GM19395 (cell line): ENCODE measurements at regions not wholly inside any gene's neighbourhood (a gene's known extent, or its start where the extent isn't known, plus 50 kb on each side); places are given as distances from the start of the nearest gene placed in this dataset.

Source experiments
- ATAC-seq: cut with Tn5 transposase; IDR thresholded peaks from one replicate; pipeline ENCODE4 v1.9.1; 2021; ENCODE audit warnings: mild to moderate bottlenecking, moderate library complexity; ENCODE audit not compliant: unreplicated experiment

- ATAC-seq, result no peak
Observed at GRCh38 chr12:4056910-4057845, 184.0 kb upstream of the PARP11 start.

GRCh38 chr12:4054630-4055029 is 181.4 kb upstream of the PARP11 start:
- ATAC-seq, result no peak

GRCh38 chr12:4052691-4053090 is 179.5 kb upstream of the PARP11 start:
- ATAC-seq, result no peak

GRCh38 chr12:4051596-4051995 is 178.4 kb upstream of the PARP11 start:
- no peak for ATAC-seq

- no peak for ATAC-seq
Observed at GRCh38 chr12:4050340-4050739, 177.1 kb upstream of the PARP11 start.

GRCh38 chr12:4049298-4050080 is 176.3 kb upstream of the PARP11 start:
- no peak for ATAC-seq

- no peak for ATAC-seq
Observed at GRCh38 chr12:4047421-4047820, 174.2 kb upstream of the PARP11 start.

GRCh38 chr12:4046495-4046840 is 173.3 kb upstream of the PARP11 start:
- no peak for ATAC-seq

GRCh38 chr12:4045786-4046494 is 172.7 kb upstream of the PARP11 start:
- ATAC-seq, result no peak

GRCh38 chr12:4044736-4045730 is 171.8 kb upstream of the PARP11 start:
- no peak for ATAC-seq

GRCh38 chr12:4044101-4044500 is 170.9 kb upstream of the PARP11 start:
- no peak for ATAC-seq

- no peak for ATAC-seq
Observed at GRCh38 chr12:4041187-4041885, 168.1 kb upstream of the PARP11 start.

- no peak for ATAC-seq
Observed at GRCh38 chr12:4039931-4040330, 166.7 kb upstream of the PARP11 start.

GRCh38 chr12:4037747-4038312 is 164.6 kb upstream of the PARP11 start:
- ATAC-seq, result no peak

- ATAC-seq, result no peak
Observed at GRCh38 chr12:4036671-4037271, 163.6 kb upstream of the PARP11 start.

GRCh38 chr12:4034921-4035320 is 161.7 kb upstream of the PARP11 start:
- no peak for ATAC-seq

GRCh38 chr12:4032924-4033615 is 159.9 kb upstream of the PARP11 start:
- ATAC-seq, result no peak

- no peak for ATAC-seq
Observed at GRCh38 chr12:4031703-4032291, 158.6 kb upstream of the PARP11 start.
